Effector memory CD4-positive, alpha-beta T cell (primary cell): ENCODE measurements at regions not wholly inside any gene's neighbourhood (a gene's known extent, or its start where the extent isn't known, plus 50 kb on each side); places are given as distances from the start of the nearest gene placed in this dataset.

Experiments used
- DNase-seq, 3 donors: peaks; one replicate each; pipeline ENCODE4 v3.0.0-alpha.2; 2020
- H3K27ac ChIP-seq: 2 replicates; pipeline ENCODE4 v1.7.0; 2013; ENCODE audit warnings: mild to moderate bottlenecking, low read length, moderate library complexity; ENCODE audit not compliant: insufficient read depth, poor library complexity, severe bottlenecking
- H3K27me3 ChIP-seq: replicated peaks from 2 replicates; pipeline ENCODE4 v1.7.0; 2013; ENCODE audit warnings: mild to moderate bottlenecking, low read length; ENCODE audit not compliant: insufficient read depth, control insufficient read depth, poor library complexity, severe bottlenecking
- H3K36me3 ChIP-seq: 2 replicates; pipeline ENCODE4 v1.7.0; 2013; ENCODE audit warnings: mild to moderate bottlenecking, low read length, moderate library complexity; ENCODE audit not compliant: control insufficient read depth, insufficient read depth
- H3K4me1 ChIP-seq: 2 replicates; pipeline ENCODE4 v1.7.0; 2013; ENCODE audit warnings: low read length, mild to moderate bottlenecking; ENCODE audit not compliant: control insufficient read depth, insufficient read depth, poor library complexity, severe bottlenecking
- H3K4me3 ChIP-seq: 2 replicates; pipeline ENCODE4 v1.7.0; 2013; ENCODE audit warnings: low read length, low read depth, mild to moderate bottlenecking; ENCODE audit not compliant: insufficient read depth, poor library complexity, severe bottlenecking
- H3K9me3 ChIP-seq: 2 replicates; pipeline ENCODE4 v1.7.0; 2013; ENCODE audit warnings: mild to moderate bottlenecking, low read length, moderate library complexity; ENCODE audit not compliant: control insufficient read depth

- H3K4me3 ChIP-seq = no peak overlapping the region
- no peaks in the 10 kb centered on the region for H3K9me3 ChIP-seq
- H3K27me3 ChIP-seq = no peaks in the 10 kb centered on the region
- no peak overlapping the region for H3K27ac ChIP-seq
- no peaks in the 10 kb centered on the region for H3K4me1 ChIP-seq
- no peak for DNase-seq
- H3K36me3 ChIP-seq = no peaks in the 10 kb centered on the region
Observed at GRCh38 chr2:71823526-71823925, 324.1 kb downstream of the CYP26B1 start.

DNA sequence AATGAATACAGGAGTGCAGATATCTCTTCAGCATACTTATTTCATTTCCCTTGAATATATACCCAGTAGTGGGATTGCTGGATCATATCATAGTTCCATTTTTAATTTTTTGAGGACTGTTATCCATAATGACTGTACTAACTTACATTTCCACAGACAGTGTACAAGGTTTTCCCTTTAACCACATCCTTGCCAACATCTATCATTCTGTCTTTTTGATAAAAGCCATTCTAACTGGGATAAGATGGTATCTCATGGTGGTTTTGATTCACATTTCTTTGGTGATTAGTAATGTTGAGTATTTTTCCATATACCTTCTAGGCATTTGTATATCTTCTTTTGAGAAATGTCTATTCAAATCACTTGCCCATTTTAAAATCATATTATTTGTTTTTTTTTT lies 325.2 kb downstream of the CYP26B1 start:
- H3K4me3 ChIP-seq = no peak overlapping the region
- no peaks in the 10 kb centered on the region for H3K4me1 ChIP-seq
- no peaks in the 10 kb centered on the region for H3K27me3 ChIP-seq
- no peak overlapping the region for H3K27ac ChIP-seq
- no peak for DNase-seq
- H3K9me3 ChIP-seq = no peaks in the 10 kb centered on the region
- no peaks in the 10 kb centered on the region for H3K36me3 ChIP-seq

DNA sequence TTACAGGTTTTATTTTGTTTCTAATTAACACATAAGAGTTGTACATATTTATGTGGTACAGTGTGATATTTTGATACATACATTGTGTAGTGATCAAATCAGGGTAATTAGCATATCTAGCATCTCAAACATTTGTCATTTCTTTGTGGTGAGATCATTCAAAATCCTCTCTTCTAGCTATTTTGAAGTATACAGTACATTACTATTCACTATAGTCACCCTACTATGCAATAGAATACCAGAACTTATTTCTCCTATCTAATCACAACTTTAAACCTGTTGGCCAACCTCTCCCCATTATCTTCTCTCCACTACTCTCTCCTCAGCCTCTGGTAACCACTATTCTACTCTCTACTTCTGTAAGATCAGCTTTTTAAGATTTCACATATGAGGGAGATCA lies 325.8 kb downstream of the CYP26B1 start:
- H3K4me1 ChIP-seq = no peaks in the 10 kb centered on the region
- H3K9me3 ChIP-seq = no peaks in the 10 kb centered on the region
- no peak for DNase-seq
- H3K36me3 ChIP-seq = no peaks in the 10 kb centered on the region
- no peaks in the 10 kb centered on the region for H3K27me3 ChIP-seq
- no peak overlapping the region for H3K27ac ChIP-seq
- H3K4me3 ChIP-seq = no peak overlapping the region

- no peak for DNase-seq
- H3K27me3 ChIP-seq = no peaks in the 10 kb centered on the region
- no peak overlapping the region for H3K27ac ChIP-seq
- no peaks in the 10 kb centered on the region for H3K9me3 ChIP-seq
- H3K4me3 ChIP-seq = no peak overlapping the region
- no peaks in the 10 kb centered on the region for H3K36me3 ChIP-seq
- no peaks in the 10 kb centered on the region for H3K4me1 ChIP-seq
Observed at GRCh38 chr2:71816815-71817214, 330.8 kb downstream of the CYP26B1 start.

DNA sequence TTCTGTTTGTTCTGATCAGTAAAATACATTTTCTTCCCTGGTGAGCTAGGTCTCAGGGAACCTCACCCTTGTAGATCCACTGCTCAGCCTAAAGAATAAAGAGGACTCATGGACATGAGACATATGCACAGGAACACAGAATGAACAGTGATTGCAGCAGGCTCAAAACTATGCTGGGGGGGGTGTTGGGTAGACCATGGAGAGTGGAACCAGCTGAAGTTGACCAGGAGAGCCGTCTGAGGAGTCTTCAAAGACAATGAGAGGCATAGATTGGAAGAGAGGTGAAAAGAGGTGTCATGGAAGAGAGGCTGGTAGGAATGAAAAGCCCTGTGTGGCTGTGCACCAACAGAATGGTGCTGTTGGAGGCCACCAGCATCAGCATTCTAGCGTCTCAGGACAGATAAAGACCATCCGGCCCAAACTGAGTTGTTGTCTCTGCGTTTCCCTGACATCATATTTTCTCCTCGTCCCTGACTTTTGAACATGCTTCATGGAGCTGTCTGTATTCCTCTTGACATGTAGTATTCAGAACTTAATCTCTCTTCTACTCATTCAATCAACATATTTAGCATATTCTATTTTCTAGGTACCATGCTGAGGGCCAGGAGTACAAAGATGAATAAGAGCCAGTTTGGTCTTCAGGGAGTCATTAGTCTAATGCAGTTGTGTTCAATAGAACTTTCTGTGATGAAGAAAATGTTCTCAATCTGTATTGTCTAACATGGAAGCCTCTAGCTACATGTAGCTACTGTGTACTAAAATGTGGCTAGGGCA lies 331.8 kb downstream of the CYP26B1 start:
- H3K4me1 ChIP-seq = no peaks in the 10 kb centered on the region
- H3K27me3 ChIP-seq = no peaks in the 10 kb centered on the region
- no peaks in the 10 kb centered on the region for H3K36me3 ChIP-seq
- DNase-seq = no peak
- H3K27ac ChIP-seq = no peak overlapping the region
- no peaks in the 10 kb centered on the region for H3K9me3 ChIP-seq
- no peak overlapping the region for H3K4me3 ChIP-seq

DNA sequence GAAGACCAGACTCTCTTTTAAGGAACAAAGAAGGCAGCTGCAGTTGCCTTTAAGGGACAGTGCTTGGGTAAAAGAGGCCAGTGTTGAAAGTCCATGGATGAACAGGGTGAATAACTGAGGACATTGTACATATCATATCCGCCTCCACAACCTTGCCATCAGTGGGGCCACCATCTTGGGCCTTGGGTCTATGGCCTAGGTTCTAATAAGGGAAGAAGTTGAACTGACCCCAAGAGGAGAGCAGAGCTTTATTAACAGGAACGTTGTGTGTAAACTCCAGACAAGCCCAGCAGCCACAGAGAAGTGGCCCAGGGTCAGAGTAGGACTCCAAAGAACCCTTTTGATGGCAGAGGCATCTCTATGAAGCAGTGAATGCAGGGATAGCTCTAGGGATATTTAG lies 332.8 kb downstream of the CYP26B1 start:
- Histone ChIP-seq H3K4me3 (no peak overlapping the region), H3K27ac (no peak overlapping the region), H3K4me1 (no peaks in the 10 kb centered on the region), H3K36me3 (no peaks in the 10 kb centered on the region), H3K9me3 (no peaks in the 10 kb centered on the region), H3K27me3 (no peaks in the 10 kb centered on the region)
- no peak for DNase-seq

DNA sequence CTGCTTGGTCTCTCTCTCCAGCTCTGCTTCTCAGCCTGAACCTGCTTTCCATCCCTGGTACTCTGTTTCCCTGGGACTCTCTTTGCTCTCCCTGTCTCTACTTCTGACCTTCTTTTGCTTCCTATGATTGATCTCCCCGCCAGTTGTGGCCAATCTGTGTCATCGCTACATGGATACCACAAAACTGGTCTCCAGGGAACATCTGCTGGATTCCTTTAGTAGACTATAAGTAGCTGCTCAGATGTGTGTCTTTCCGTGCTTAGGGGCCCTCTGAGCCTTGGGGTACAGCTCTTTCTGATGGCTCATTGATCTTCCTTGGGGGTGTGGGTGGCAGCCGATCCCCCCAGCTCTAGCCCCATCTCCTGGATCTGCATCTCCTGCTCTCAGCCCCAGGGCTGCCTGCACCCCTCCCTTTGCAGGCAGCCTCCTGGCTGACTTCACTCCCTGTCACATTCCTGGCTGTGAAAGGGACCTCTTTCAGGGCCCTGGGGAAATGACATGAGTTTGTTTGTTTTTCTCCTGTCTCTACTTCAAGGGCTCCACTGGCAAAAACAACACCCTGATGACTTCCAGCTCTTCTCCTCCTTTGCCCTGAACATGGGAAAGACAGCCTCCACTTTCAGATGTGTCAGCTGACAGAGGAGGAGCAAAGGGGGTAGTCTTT lies 333.7 kb downstream of the CYP26B1 start:
- no peak overlapping the region for H3K27ac ChIP-seq
- H3K4me3 ChIP-seq = no peak overlapping the region
- H3K4me1 ChIP-seq = no peaks in the 10 kb centered on the region
- no peak for DNase-seq
- no peaks in the 10 kb centered on the region for H3K9me3 ChIP-seq
- no peaks in the 10 kb centered on the region for H3K27me3 ChIP-seq
- H3K36me3 ChIP-seq = no peaks in the 10 kb centered on the region

GRCh38 chr2:71813315-71813714 lies 334.3 kb downstream of the CYP26B1 start:
- DNase-seq = no peak
- H3K27me3 ChIP-seq = no peaks in the 10 kb centered on the region

GRCh38 chr2:71812736-71813135 lies 334.9 kb downstream of the CYP26B1 start:
- Histone ChIP-seq H3K4me1 (no peaks in the 10 kb centered on the region), H3K27ac (no peak overlapping the region), H3K4me3 (no peak overlapping the region), H3K36me3 (no peaks in the 10 kb centered on the region), H3K27me3 (no peaks in the 10 kb centered on the region), H3K9me3 (no peaks in the 10 kb centered on the region)
- DNase-seq = no peak

More at GRCh38 chr2:71813315-71813714, 334.3 kb downstream of the CYP26B1 start:
- H3K9me3 ChIP-seq = no peaks in the 10 kb centered on the region
- no peak overlapping the region for H3K27ac ChIP-seq
- H3K4me3 ChIP-seq = no peak overlapping the region
- H3K36me3 ChIP-seq = no peaks in the 10 kb centered on the region
- no peaks in the 10 kb centered on the region for H3K4me1 ChIP-seq

DNA sequence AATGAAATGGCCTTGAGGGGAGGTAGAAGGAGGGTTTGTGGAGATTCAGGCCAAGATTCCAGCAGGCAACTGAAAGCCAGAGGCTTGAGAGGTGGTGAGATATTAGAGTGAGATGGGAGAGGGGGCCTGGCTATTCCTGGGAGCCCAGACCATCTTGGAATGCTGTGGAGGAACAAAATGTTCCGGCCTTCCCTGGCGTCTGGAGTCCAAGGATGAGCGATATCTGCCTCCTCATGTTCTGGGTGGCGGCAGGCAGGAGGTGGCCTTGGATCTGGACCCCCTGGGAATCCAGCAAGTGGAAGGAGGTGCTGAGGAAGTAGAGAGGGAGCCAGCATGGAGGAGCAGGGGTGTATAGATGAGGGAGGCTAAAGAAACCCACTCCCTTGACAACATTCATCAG lies 335.9 kb downstream of the CYP26B1 start:
- Histone ChIP-seq H3K27ac (no peak overlapping the region), H3K9me3 (no peaks in the 10 kb centered on the region), H3K36me3 (no peaks in the 10 kb centered on the region), H3K4me1 (no peaks in the 10 kb centered on the region), H3K4me3 (no peak overlapping the region), H3K27me3 (no peaks in the 10 kb centered on the region)
- no peak for DNase-seq
